Endothelial cell of umbilical vein (primary cell): ENCODE measurements at regions not wholly inside any gene's neighbourhood (a gene's known extent, or its start where the extent isn't known, plus 50 kb on each side); places are given as distances from the start of the nearest gene placed in this dataset.

Experiments used
- BruUV-seq: library from RNA; stranded (reverse); fragments of 400-500 nt; replicated peaks from 2 replicates; lab custom pipeline; 2021; lab: Mats Ljungman, UMichigan
- CTCF ChIA-PET: fragments of 300-600, 350-600 bp; sonication (Branson Sonifier 250); formaldehyde crosslinking; loops from one replicate; lab custom pipeline; 2021; ENCODE audit warnings: antibody characterized with exemption, inconsistent platforms; lab: Charles Lee
- POLR2A ChIA-PET: fragments of 300-600, 350-600 bp; sonication (Branson Sonifier 250); formaldehyde crosslinking; loops from one replicate; lab custom pipeline; 2021; ENCODE audit warnings: antibody characterized with exemption, inconsistent platforms; lab: Charles Lee
- DNase-seq: peaks from one replicate; pipeline ENCODE4 v3.0.0-alpha.2; 2011; ENCODE audit warnings: low read depth, low spot score
- FAIRE-seq: peaks from 2 replicates; lab custom pipeline; 2011; peaks lifted over from hg19 to GRCh38; lab: Jason Lieb, UNC
- H2AFZ ChIP-seq: 2 replicates; pipeline ENCODE4 v1.6.0; 2012; ENCODE audit warnings: low read depth, low read length, control low read depth, inconsistent platforms
- H3K27ac ChIP-seq: 2 replicates; pipeline ENCODE4 v1.5.1; 2011; ENCODE audit warnings: low read depth, mild to moderate bottlenecking, control low read depth, low read length, moderate library complexity; ENCODE audit not compliant: insufficient read depth
- H3K27me3 ChIP-seq, 2 experiments: 2 replicates each; pipeline versions ENCODE4 v1.6.0 to v1.6.1; 2011; ENCODE audit warnings: low read length in 2 of 2, mixed read lengths in 1 of 2; ENCODE audit not compliant: control insufficient read depth in 2 of 2, insufficient read depth in 2 of 2
- H3K36me3 ChIP-seq, 2 experiments: 2 replicates in 1 of 2; 3 replicates in 1 of 2; pipeline ENCODE4 v1.5.1; 2011; ENCODE audit warnings: low read length in 2 of 2, mild to moderate bottlenecking in 1 of 2, moderate library complexity in 1 of 2; ENCODE audit not compliant: control insufficient read depth in 2 of 2, insufficient read depth in 2 of 2; ENCODE audit errors: extremely low read depth in 1 of 2
- H3K4me1 ChIP-seq: 3 replicates; pipeline ENCODE4 v1.5.1; 2011; ENCODE audit warnings: mild to moderate bottlenecking, low read length; ENCODE audit not compliant: control insufficient read depth, insufficient read depth; ENCODE audit errors: extremely low read depth
- H3K4me2 ChIP-seq: 2 replicates; pipeline ENCODE4 v1.6.1; 2011; ENCODE audit warnings: low read length, control low read depth, mixed read lengths; ENCODE audit not compliant: insufficient read depth
- H3K4me3 ChIP-seq, 3 experiments: fragments of 200-600 bp in 1 of 3; sonication (generic), shearing (Covaris generic) in 1 of 3; replicated peaks in 1 of 3; 2 replicates each; pipeline ENCODE4 v1.5.1; 2011 to 2016; ENCODE audit warnings: control low read depth in 3 of 3, low read length in 3 of 3, mild to moderate bottlenecking in 2 of 3, inconsistent platforms in 1 of 3, low read depth in 1 of 3, moderate library complexity in 1 of 3; ENCODE audit not compliant: insufficient read depth in 1 of 3
- H3K79me2 ChIP-seq: 2 replicates; pipeline ENCODE4 v1.6.0; 2012; ENCODE audit warnings: low read length, inconsistent platforms; ENCODE audit not compliant: control insufficient read depth, insufficient read depth
- H3K9ac ChIP-seq: replicated peaks from 2 replicates; pipeline ENCODE3; 2011; ENCODE audit warnings: low read length, control low read depth; ENCODE audit not compliant: insufficient read depth; ENCODE audit errors: extremely low read depth
- H3K9me1 ChIP-seq: replicated peaks from 3 replicates; pipeline ENCODE4 v1.6.0; 2011; ENCODE audit warnings: mild to moderate bottlenecking, low read length; ENCODE audit not compliant: control insufficient read depth, insufficient read depth; ENCODE audit errors: extremely low read depth
- H3K9me3 ChIP-seq: replicated peaks from 2 replicates; pipeline ENCODE4 v1.5.1; 2012; ENCODE audit warnings: low read length, inconsistent platforms; ENCODE audit not compliant: control insufficient read depth, insufficient read depth
- H4K20me1 ChIP-seq: replicated peaks from 2 replicates; pipeline ENCODE3; 2011; ENCODE audit warnings: mild to moderate bottlenecking, low read length; ENCODE audit not compliant: control insufficient read depth, insufficient read depth; ENCODE audit errors: extremely low read depth
- EZH2 ChIP-seq: IDR thresholded peaks from 2 replicates; pipeline ENCODE4 v1.6.1; 2012; ENCODE audit warnings: borderline replicate concordance, low read depth, mild to moderate bottlenecking, moderate library complexity, low read length, inconsistent platforms; ENCODE audit not compliant: severe bottlenecking
- FOS ChIP-seq: IDR thresholded peaks from 2 replicates; pipeline ENCODE4 v1.6.1; 2011; ENCODE audit warnings: mild to moderate bottlenecking, low read length, moderate library complexity, borderline replicate concordance; ENCODE audit not compliant: insufficient read depth
- GATA2 ChIP-seq: IDR thresholded peaks from 2 replicates; pipeline ENCODE4 v1.7.0; 2011; ENCODE audit warnings: low read depth, mild to moderate bottlenecking, moderate library complexity, mixed read lengths, low read length; ENCODE audit not compliant: insufficient read length, insufficient read depth
- JUN ChIP-seq: IDR thresholded peaks from 2 replicates; pipeline ENCODE4 v1.6.1; 2011; ENCODE audit warnings: borderline replicate concordance, low read depth; ENCODE audit not compliant: insufficient read length, insufficient read depth
- MYC ChIP-seq: IDR thresholded peaks from one replicate; pipeline ENCODE4 v1.6.1; 2011; ENCODE audit warnings: mild to moderate bottlenecking, low read depth, low read length
- POLR2A ChIP-seq: IDR thresholded peaks from 2 replicates; pipeline ENCODE4 v1.6.1; 2012; ENCODE audit warnings: low read depth, mild to moderate bottlenecking, control low read depth, low read length
- POLR2AphosphoS5 ChIP-seq: IDR thresholded peaks from 2 replicates; pipeline ENCODE4 v1.6.1; 2012; ENCODE audit warnings: low read depth, mild to moderate bottlenecking, control low read depth, low read length, moderate library complexity; ENCODE audit not compliant: insufficient read depth
- dilution Hi-C: fragments of 300-500 bp; cut with MboI; formaldehyde crosslinking; loops from one replicate; pipeline ENCODE4 v1.15.0; 2019; ENCODE audit warnings: low sequenced_read_pairs; ENCODE audit not compliant: extremely low pct_ligation_motif_present
- intact Hi-C: fragments of 100-400 bp; cut with micrococcal nuclease; formaldehyde crosslinking; loops from one replicate; pipeline ENCODE4 v1.10.0; 2022
- TF ChIP-seq, protein P1 (sequence below): IDR thresholded peaks from 2 replicates; pipeline ENCODE4 v1.6.1; 2011; ENCODE audit not compliant: insufficient read depth, insufficient read length
- TF ChIP-seq, protein P2 (sequence below), 2 donors: IDR thresholded peaks; 1 replicate in 1 of 2; 2 replicates in 1 of 2; pipeline ENCODE4 v1.5.1; 2011; ENCODE audit warnings: low read length in 2 of 2, mild to moderate bottlenecking in 2 of 2, moderate library complexity in 2 of 2, control low read depth in 1 of 2, inconsistent platforms in 1 of 2, low read depth in 1 of 2; ENCODE audit not compliant: insufficient read depth in 1 of 2; ENCODE audit errors: extremely low read depth in 1 of 2

GRCh38 chr4:181863856-181864255, 379.3 kb upstream of the TENM3 start:
- DNase-seq (no peak), FAIRE-seq (no peak)
- Histone ChIP-seq H3K27ac (no peak overlapping the region), H3K9me3 (peaks cover 2% of the 10 kb centered on the region), H3K27me3 (no peaks in the 10 kb centered on the region), H3K4me1 (no peaks in the 10 kb centered on the region), H4K20me1 (no peaks in the 10 kb centered on the region), H3K9ac (no peak overlapping the region), H3K4me2 (no peak overlapping the region), H3K4me3 (no peak overlapping the region), H3K36me3 (no peaks in the 10 kb centered on the region), H2AFZ (no peak overlapping the region), H3K9me1 (no peaks in the 10 kb centered on the region), H3K79me2 (no peaks in the 10 kb centered on the region)
- BruUV-seq: no TSS peak
- intact Hi-C loops (no loop called here), dilution Hi-C loops (no loop called here)
- CTCF ChIA-PET: no interaction called here
- POLR2A ChIA-PET: no interaction called here
- TF ChIP-seq MYC (no peak), POLR2AphosphoS5 (no peak), GATA2 (no peak), FOS (no peak), JUN (no peak), EZH2 (no peak), POLR2A (no peak)
- TF ChIP-seq, protein P1, sequence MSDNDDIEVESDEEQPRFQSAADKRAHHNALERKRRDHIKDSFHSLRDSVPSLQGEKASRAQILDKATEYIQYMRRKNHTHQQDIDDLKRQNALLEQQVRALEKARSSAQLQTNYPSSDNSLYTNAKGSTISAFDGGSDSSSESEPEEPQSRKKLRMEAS: no peak
- TF ChIP-seq, protein P2, sequence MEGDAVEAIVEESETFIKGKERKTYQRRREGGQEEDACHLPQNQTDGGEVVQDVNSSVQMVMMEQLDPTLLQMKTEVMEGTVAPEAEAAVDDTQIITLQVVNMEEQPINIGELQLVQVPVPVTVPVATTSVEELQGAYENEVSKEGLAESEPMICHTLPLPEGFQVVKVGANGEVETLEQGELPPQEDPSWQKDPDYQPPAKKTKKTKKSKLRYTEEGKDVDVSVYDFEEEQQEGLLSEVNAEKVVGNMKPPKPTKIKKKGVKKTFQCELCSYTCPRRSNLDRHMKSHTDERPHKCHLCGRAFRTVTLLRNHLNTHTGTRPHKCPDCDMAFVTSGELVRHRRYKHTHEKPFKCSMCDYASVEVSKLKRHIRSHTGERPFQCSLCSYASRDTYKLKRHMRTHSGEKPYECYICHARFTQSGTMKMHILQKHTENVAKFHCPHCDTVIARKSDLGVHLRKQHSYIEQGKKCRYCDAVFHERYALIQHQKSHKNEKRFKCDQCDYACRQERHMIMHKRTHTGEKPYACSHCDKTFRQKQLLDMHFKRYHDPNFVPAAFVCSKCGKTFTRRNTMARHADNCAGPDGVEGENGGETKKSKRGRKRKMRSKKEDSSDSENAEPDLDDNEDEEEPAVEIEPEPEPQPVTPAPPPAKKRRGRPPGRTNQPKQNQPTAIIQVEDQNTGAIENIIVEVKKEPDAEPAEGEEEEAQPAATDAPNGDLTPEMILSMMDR (IDR thresholded peaks at IDR 0.05; ENCODE audit: extremely low read depth in 1 of 2, insufficient read depth in 1 of 2, low read depth in 1 of 2, low read length in 2 of 2): no peak
